ENCODE measurements at regions not wholly inside any gene's neighbourhood (a gene's known extent, or its start where the extent isn't known, plus 50 kb on each side); places are given as distances from the start of the nearest gene placed in this dataset.

- H4K20me1 ChIP-seq (ENCODE audit: insufficient read depth, low read length): no peaks in the 10 kb centered on the region
- H3K4me3 ChIP-seq (ENCODE audit: low read depth, low read length, poor library complexity, severe bottlenecking): no peak overlapping the region
- TF ChIP-seq, protein P1, sequence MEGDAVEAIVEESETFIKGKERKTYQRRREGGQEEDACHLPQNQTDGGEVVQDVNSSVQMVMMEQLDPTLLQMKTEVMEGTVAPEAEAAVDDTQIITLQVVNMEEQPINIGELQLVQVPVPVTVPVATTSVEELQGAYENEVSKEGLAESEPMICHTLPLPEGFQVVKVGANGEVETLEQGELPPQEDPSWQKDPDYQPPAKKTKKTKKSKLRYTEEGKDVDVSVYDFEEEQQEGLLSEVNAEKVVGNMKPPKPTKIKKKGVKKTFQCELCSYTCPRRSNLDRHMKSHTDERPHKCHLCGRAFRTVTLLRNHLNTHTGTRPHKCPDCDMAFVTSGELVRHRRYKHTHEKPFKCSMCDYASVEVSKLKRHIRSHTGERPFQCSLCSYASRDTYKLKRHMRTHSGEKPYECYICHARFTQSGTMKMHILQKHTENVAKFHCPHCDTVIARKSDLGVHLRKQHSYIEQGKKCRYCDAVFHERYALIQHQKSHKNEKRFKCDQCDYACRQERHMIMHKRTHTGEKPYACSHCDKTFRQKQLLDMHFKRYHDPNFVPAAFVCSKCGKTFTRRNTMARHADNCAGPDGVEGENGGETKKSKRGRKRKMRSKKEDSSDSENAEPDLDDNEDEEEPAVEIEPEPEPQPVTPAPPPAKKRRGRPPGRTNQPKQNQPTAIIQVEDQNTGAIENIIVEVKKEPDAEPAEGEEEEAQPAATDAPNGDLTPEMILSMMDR (conservative IDR thresholded peaks at IDR 0.05; ENCODE audit: low read length): no peak
- no peak for TF ChIP-seq EZH2phosphoT487 (IDR thresholded peaks at IDR 0.05; ENCODE audit: borderline replicate concordance, low read depth, low read length)
- BruUV-seq (replicated peaks): no TSS peak
- H3K36me3 ChIP-seq (ENCODE audit: insufficient read depth, low read length): no peaks in the 10 kb centered on the region
- no peaks in the 10 kb centered on the region for H3K4me1 ChIP-seq (ENCODE audit: insufficient read depth, low read length, poor library complexity, severe bottlenecking)
- H3K9me2 ChIP-seq (ENCODE audit: insufficient read depth, low read length): no peaks in the 10 kb centered on the region
- H3K79me2 ChIP-seq (ENCODE audit: insufficient read depth, low read depth, low read length): no peaks in the 10 kb centered on the region
- intact Hi-C loops (cut with micrococcal nuclease; ENCODE audit: unreplicated experiment): no loop called here
- ChIA-PET CTCF (ENCODE audit: unreplicated experiment) (no interaction called here), POLR2A (interaction anchor here (0.9 kb wide), 1 partner anchor 189 kb away, joined by 3 read pairs; no protein-coding TSS in a partner anchor)
- DNase-seq (ENCODE audit: low spot score): no peak
- no peaks in the 10 kb centered on the region for H3K9me3 ChIP-seq (ENCODE audit: low read length)
- H2AFZ ChIP-seq (ENCODE audit: low read length): no peak overlapping the region
- H3K4me2 ChIP-seq (ENCODE audit: low read length): no peak overlapping the region
- no peak overlapping the region for H3K27ac ChIP-seq (ENCODE audit: low read depth, low read length, poor library complexity, severe bottlenecking)
Observed at GRCh38 chr20:57023007-57023406, 243.4 kb downstream of the BMP7 start.

DNA sequence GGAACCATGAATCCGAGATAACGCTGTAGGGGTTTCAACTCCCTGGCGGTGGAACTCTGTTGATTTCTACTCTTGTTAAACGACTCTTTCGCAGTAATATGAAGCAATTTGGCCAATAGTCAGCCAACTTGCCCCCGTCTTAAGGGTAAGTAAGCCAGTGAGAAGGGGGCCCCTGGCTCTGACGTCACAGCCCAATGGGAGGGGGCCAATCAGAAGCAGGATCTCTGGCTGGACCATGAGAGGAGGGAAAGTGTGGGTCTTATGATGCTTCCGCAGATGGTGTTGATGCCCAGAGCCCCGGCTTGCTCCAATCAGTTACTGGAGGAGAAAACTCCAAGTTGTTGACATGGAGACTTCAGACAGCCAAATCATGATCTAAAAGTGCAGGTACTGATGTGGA, 242.4 kb downstream of the BMP7 start:
- ChIA-PET POLR2A (no interaction called here), CTCF (ENCODE audit: unreplicated experiment) (no interaction called here)
- Histone ChIP-seq H3K4me1 (ENCODE audit: insufficient read depth, low read length, poor library complexity, severe bottlenecking) (no peaks in the 10 kb centered on the region), H2AFZ (ENCODE audit: low read length) (no peak overlapping the region), H4K20me1 (ENCODE audit: insufficient read depth, low read length) (no peaks in the 10 kb centered on the region), H3K36me3 (ENCODE audit: insufficient read depth, low read length) (no peaks in the 10 kb centered on the region), H3K79me2 (ENCODE audit: insufficient read depth, low read depth, low read length) (no peaks in the 10 kb centered on the region), H3K9me3 (ENCODE audit: low read length) (no peaks in the 10 kb centered on the region), H3K9me2 (ENCODE audit: insufficient read depth, low read length) (no peaks in the 10 kb centered on the region), H3K4me3 (ENCODE audit: low read depth, low read length, poor library complexity, severe bottlenecking) (no peak overlapping the region), H3K4me2 (ENCODE audit: low read length) (no peak overlapping the region), H3K27ac (ENCODE audit: low read depth, low read length, poor library complexity, severe bottlenecking) (no peak overlapping the region)
- TF ChIP-seq, protein P1 (conservative IDR thresholded peaks at IDR 0.05; ENCODE audit: low read length): no peak
- no peak for TF ChIP-seq EZH2phosphoT487 (IDR thresholded peaks at IDR 0.05; ENCODE audit: borderline replicate concordance, low read depth, low read length)
- no peak for DNase-seq (ENCODE audit: low spot score)
- no TSS peak for BruUV-seq (replicated peaks)
- intact Hi-C loops (cut with micrococcal nuclease; ENCODE audit: unreplicated experiment): no loop called here

GRCh38 chr20:57024849-57025248, 241.6 kb downstream of the BMP7 start:
- H3K9me2 ChIP-seq (ENCODE audit: insufficient read depth, low read length): no peaks in the 10 kb centered on the region
- ChIA-PET CTCF (ENCODE audit: unreplicated experiment) (no interaction called here), POLR2A (no interaction called here)
- no peaks in the 10 kb centered on the region for H4K20me1 ChIP-seq (ENCODE audit: insufficient read depth, low read length)
- H3K4me1 ChIP-seq (ENCODE audit: insufficient read depth, low read length, poor library complexity, severe bottlenecking): no peaks in the 10 kb centered on the region
- H3K9me3 ChIP-seq (ENCODE audit: low read length): no peaks in the 10 kb centered on the region
- no TSS peak for BruUV-seq (replicated peaks)
- DNase-seq (ENCODE audit: low spot score): no peak
- H3K4me2 ChIP-seq (ENCODE audit: low read length): no peak overlapping the region
- no peak overlapping the region for H2AFZ ChIP-seq (ENCODE audit: low read length)
- TF ChIP-seq, protein P1 (conservative IDR thresholded peaks at IDR 0.05; ENCODE audit: low read length): no peak
- TF ChIP-seq EZH2phosphoT487 (IDR thresholded peaks at IDR 0.05; ENCODE audit: borderline replicate concordance, low read depth, low read length): no peak
- intact Hi-C loops (cut with micrococcal nuclease; ENCODE audit: unreplicated experiment): no loop called here
- no peak overlapping the region for H3K27ac ChIP-seq (ENCODE audit: low read depth, low read length, poor library complexity, severe bottlenecking)
- no peak overlapping the region for H3K4me3 ChIP-seq (ENCODE audit: low read depth, low read length, poor library complexity, severe bottlenecking)
- no peaks in the 10 kb centered on the region for H3K36me3 ChIP-seq (ENCODE audit: insufficient read depth, low read length)
- H3K79me2 ChIP-seq (ENCODE audit: insufficient read depth, low read depth, low read length): no peaks in the 10 kb centered on the region

Data from OCI-LY7 (cell line).